ENCODE measurements at regions not wholly inside any gene's neighbourhood (a gene's known extent, or its start where the extent isn't known, plus 50 kb on each side); places are given as distances from the start of the nearest gene placed in this dataset.
"Not testable (repeated sequence)": the region's sequence is repeated elsewhere in the genome, so short reads cannot be mapped to it uniquely, and the experiment has no call there.

GRCh38 chr4:187887906-187888305, 107.7 kb upstream of the ZFP42 start:
- Mint-ChIP-seq H3K36me3 (ENCODE audit: low read depth) (no peaks in the 10 kb centered on the region), H3K4me1 (ENCODE audit: low read depth) (no peaks in the 10 kb centered on the region), H3K4me3 (no peak overlapping the region), H3K27me3 (ENCODE audit: low read depth) (no peaks in the 10 kb centered on the region), H3K27ac (no peak overlapping the region), H3K9me3 (peaks cover 3% of the 10 kb centered on the region)
- CTCF ChIA-PET = interaction anchor here (0.6 kb wide), 1 partner anchor 1485 kb away, joined by 3 read pairs; no protein-coding TSS in a partner anchor
- no peak for DNase-seq
- intact Hi-C loops (cut with micrococcal nuclease) = no loop called here

GRCh38 chr4:187889651-187890050, 105.9 kb upstream of the ZFP42 start:
- no peaks in the 10 kb centered on the region for H3K27me3 Mint-ChIP-seq (ENCODE audit: low read depth)
- CTCF ChIA-PET = interaction anchor here (0.6 kb wide), 1 partner anchor 369 kb away, joined by 5 read pairs; no protein-coding TSS in a partner anchor
- no peaks in the 10 kb centered on the region for H3K4me1 Mint-ChIP-seq (ENCODE audit: low read depth)
- no peak overlapping the region for H3K4me3 Mint-ChIP-seq
- H3K36me3 Mint-ChIP-seq (ENCODE audit: low read depth) = no peaks in the 10 kb centered on the region
- no peak overlapping the region for H3K27ac Mint-ChIP-seq
- intact Hi-C loops (cut with micrococcal nuclease) = no loop called here
- DNase-seq = no peak
- peaks cover 2% of the 10 kb centered on the region for H3K9me3 Mint-ChIP-seq

GRCh38 chr4:187893418-187893817, 102.2 kb upstream of the ZFP42 start:
- Mint-ChIP-seq H3K27ac (no peak overlapping the region), H3K4me3 (no peak overlapping the region), H3K9me3 (no peaks in the 10 kb centered on the region), H3K27me3 (ENCODE audit: low read depth) (no peaks in the 10 kb centered on the region), H3K36me3 (ENCODE audit: low read depth) (no peaks in the 10 kb centered on the region), H3K4me1 (ENCODE audit: low read depth) (no peaks in the 10 kb centered on the region)
- DNase-seq = no peak
- intact Hi-C loops (cut with micrococcal nuclease) = no loop called here
- CTCF ChIA-PET = interaction anchor here (0.6 kb wide), 1 partner anchor 38 kb away, joined by 4 read pairs; no protein-coding TSS in a partner anchor

GRCh38 chr4:187903106-187903505, 92.5 kb upstream of the ZFP42 start:
- no peak for DNase-seq
- CTCF ChIA-PET = no interaction called here
- H3K9me3 Mint-ChIP-seq = peaks cover 15% of the 10 kb centered on the region
- no peak overlapping the region for H3K4me3 Mint-ChIP-seq
- no peak overlapping the region for H3K27ac Mint-ChIP-seq
- intact Hi-C loops (cut with micrococcal nuclease) = no loop called here
- H3K36me3 Mint-ChIP-seq (ENCODE audit: low read depth) = no peaks in the 10 kb centered on the region
- no peaks in the 10 kb centered on the region for H3K27me3 Mint-ChIP-seq (ENCODE audit: low read depth)
- no peaks in the 10 kb centered on the region for H3K4me1 Mint-ChIP-seq (ENCODE audit: low read depth)

- no peak for DNase-seq
- H3K27me3 Mint-ChIP-seq (ENCODE audit: low read depth) = no peaks in the 10 kb centered on the region
- H3K27ac Mint-ChIP-seq = no peak overlapping the region
- peaks cover 15% of the 10 kb centered on the region for H3K9me3 Mint-ChIP-seq
- no peaks in the 10 kb centered on the region for H3K4me1 Mint-ChIP-seq (ENCODE audit: low read depth)
- no peaks in the 10 kb centered on the region for H3K36me3 Mint-ChIP-seq (ENCODE audit: low read depth)
- CTCF ChIA-PET = no interaction called here
- intact Hi-C loops (cut with micrococcal nuclease) = no loop called here
- H3K4me3 Mint-ChIP-seq = no peak overlapping the region
Observed at GRCh38 chr4:187903700-187904099, 91.9 kb upstream of the ZFP42 start.

GRCh38 chr4:187908079-187908561, 87.5 kb upstream of the ZFP42 start:
- Mint-ChIP-seq H3K4me1 (ENCODE audit: low read depth) (no peaks in the 10 kb centered on the region), H3K9me3 (peaks cover 8% of the 10 kb centered on the region), H3K36me3 (ENCODE audit: low read depth) (no peaks in the 10 kb centered on the region), H3K27ac (no peak overlapping the region), H3K27me3 (ENCODE audit: low read depth) (no peaks in the 10 kb centered on the region), H3K4me3 (no peak overlapping the region)
- DNase-seq = no peak
- intact Hi-C loops (cut with micrococcal nuclease) = no loop called here
- CTCF ChIA-PET = no interaction called here

- H3K9me3 Mint-ChIP-seq = peaks cover 8% of the 10 kb centered on the region
- no peaks in the 10 kb centered on the region for H3K4me1 Mint-ChIP-seq (ENCODE audit: low read depth)
- no peak overlapping the region for H3K27ac Mint-ChIP-seq
- no peaks in the 10 kb centered on the region for H3K36me3 Mint-ChIP-seq (ENCODE audit: low read depth)
- CTCF ChIA-PET = no interaction called here
- H3K27me3 Mint-ChIP-seq (ENCODE audit: low read depth) = no peaks in the 10 kb centered on the region
- no peak overlapping the region for H3K4me3 Mint-ChIP-seq
- intact Hi-C loops (cut with micrococcal nuclease) = no loop called here
- DNase-seq = no peak
Observed at GRCh38 chr4:187908731-187909130, 86.8 kb upstream of the ZFP42 start.

- Mint-ChIP-seq H3K4me1 (ENCODE audit: low read depth) (no peaks in the 10 kb centered on the region), H3K27me3 (ENCODE audit: low read depth) (no peaks in the 10 kb centered on the region), H3K9me3 (peaks cover 6% of the 10 kb centered on the region), H3K4me3 (no peak overlapping the region), H3K36me3 (ENCODE audit: low read depth) (no peaks in the 10 kb centered on the region), H3K27ac (no peak overlapping the region)
- DNase-seq = no peak
- intact Hi-C loops (cut with micrococcal nuclease) = no loop called here
- CTCF ChIA-PET = no interaction called here
Observed at GRCh38 chr4:187910741-187911140, 84.8 kb upstream of the ZFP42 start.

GRCh38 chr4:187915406-187915805, 80.2 kb upstream of the ZFP42 start:
- intact Hi-C loops (cut with micrococcal nuclease); CTCF ChIA-PET; H3K27ac Mint-ChIP-seq; H3K27me3 Mint-ChIP-seq (ENCODE audit: low read depth); H3K4me3 Mint-ChIP-seq; H3K9me3 Mint-ChIP-seq; H3K36me3 Mint-ChIP-seq (ENCODE audit: low read depth); H3K4me1 Mint-ChIP-seq (ENCODE audit: low read depth); DNase-seq: not testable (repeated sequence)

- no peak overlapping the region for H3K27ac Mint-ChIP-seq
Observed at GRCh38 chr4:187919966-187920365, 75.6 kb upstream of the ZFP42 start.

GRCh38 chr4:187921946-187922623, 73.5 kb upstream of the ZFP42 start:
- Mint-ChIP-seq H3K4me3 (no peak overlapping the region), H3K9me3 (peaks cover 6% of the 10 kb centered on the region), H3K36me3 (ENCODE audit: low read depth) (no peaks in the 10 kb centered on the region), H3K27me3 (ENCODE audit: low read depth) (peaks cover 2% of the 10 kb centered on the region), H3K4me1 (ENCODE audit: low read depth) (no peaks in the 10 kb centered on the region), H3K27ac (no peak overlapping the region)
- DNase-seq = no peak
- CTCF ChIA-PET = no interaction called here
- intact Hi-C loops (cut with micrococcal nuclease) = no loop called here

More at GRCh38 chr4:187919966-187920365, 75.6 kb upstream of the ZFP42 start:
- Mint-ChIP-seq H3K9me3 (peaks cover 4% of the 10 kb centered on the region), H3K4me3 (no peak overlapping the region), H3K27me3 (ENCODE audit: low read depth) (no peaks in the 10 kb centered on the region), H3K36me3 (ENCODE audit: low read depth) (no peaks in the 10 kb centered on the region), H3K4me1 (ENCODE audit: low read depth) (no peaks in the 10 kb centered on the region)
- intact Hi-C loops (cut with micrococcal nuclease) = no loop called here
- DNase-seq = no peak
- CTCF ChIA-PET = no interaction called here

- no peak overlapping the region for H3K4me3 Mint-ChIP-seq
- peaks cover 2% of the 10 kb centered on the region for H3K27me3 Mint-ChIP-seq (ENCODE audit: low read depth)
- CTCF ChIA-PET = no interaction called here
- DNase-seq = no peak
- no peaks in the 10 kb centered on the region for H3K4me1 Mint-ChIP-seq (ENCODE audit: low read depth)
- H3K36me3 Mint-ChIP-seq (ENCODE audit: low read depth) = no peaks in the 10 kb centered on the region
- H3K9me3 Mint-ChIP-seq = peaks cover 4% of the 10 kb centered on the region
- intact Hi-C loops (cut with micrococcal nuclease) = no loop called here
- H3K27ac Mint-ChIP-seq = no peak overlapping the region
Observed at GRCh38 chr4:187929024-187929423, 66.5 kb upstream of the ZFP42 start.

GRCh38 chr4:187934766-187935165, 60.8 kb upstream of the ZFP42 start:
- no peak for DNase-seq
- no peaks in the 10 kb centered on the region for H3K36me3 Mint-ChIP-seq (ENCODE audit: low read depth)
- no peaks in the 10 kb centered on the region for H3K4me1 Mint-ChIP-seq (ENCODE audit: low read depth)
- intact Hi-C loops (cut with micrococcal nuclease) = no loop called here
- no peak overlapping the region for H3K4me3 Mint-ChIP-seq
- H3K27ac Mint-ChIP-seq = no peak overlapping the region
- no peaks in the 10 kb centered on the region for H3K27me3 Mint-ChIP-seq (ENCODE audit: low read depth)
- H3K9me3 Mint-ChIP-seq = peaks cover 5% of the 10 kb centered on the region
- CTCF ChIA-PET = no interaction called here

Measured in activated naive CD4-positive, alpha-beta T cell treated with anti-CD3 and anti-CD28 coated beads for 36 hours (primary cell).